Inferior parietal cortex (tissue), 1 donor: ENCODE measurements at regions not wholly inside any gene's neighbourhood (a gene's known extent, or its start where the extent isn't known, plus 50 kb on each side); places are given as distances from the start of the nearest gene placed in this dataset.
"Not testable (repeated sequence)": the region's sequence is repeated elsewhere in the genome, so short reads cannot be mapped to it uniquely, and the experiment has no call there.

Experiments
- DNase-seq: peaks from one replicate; pipeline ENCODE4 v3.0.0-alpha.2; 2016; ENCODE audit errors: extremely low spot score

GRCh38 chr7:152905949-152906348 is 146.4 kb downstream of the ACTR3B start:
- DNase-seq: no peak

GRCh38 chr7:152907042-152907761 is 147.7 kb downstream of the ACTR3B start:
- no peak for DNase-seq

- no peak for DNase-seq
These were observed 149.7 kb downstream of the ACTR3B start for GRCh38 chr7:152909280-152909679.

- DNase-seq: no peak
These were observed 150.4 kb downstream of the ACTR3B start for GRCh38 chr7:152909683-152910544.

GRCh38 chr7:152910545-152911225 is 151.1 kb downstream of the ACTR3B start:
- no peak for DNase-seq

GRCh38 chr7:152911226-152911560 is 151.6 kb downstream of the ACTR3B start:
- DNase-seq: no peak

- DNase-seq: no peak
These were observed 152.4 kb downstream of the ACTR3B start for GRCh38 chr7:152911922-152912321.

- DNase-seq: no peak
These were observed 153.0 kb downstream of the ACTR3B start for GRCh38 chr7:152912511-152912910.

GRCh38 chr7:152913492-152913891 is 153.9 kb downstream of the ACTR3B start:
- no peak for DNase-seq

- DNase-seq: no peak
These were observed 154.7 kb downstream of the ACTR3B start for GRCh38 chr7:152914014-152914844.

- not testable (repeated sequence) for DNase-seq
These were observed 155.2 kb downstream of the ACTR3B start for GRCh38 chr7:152914845-152915102.

GRCh38 chr7:152922318-152923081 is 162.9 kb downstream of the ACTR3B start:
- no peak for DNase-seq

GRCh38 chr7:152923711-152924110 is 164.2 kb downstream of the ACTR3B start:
- DNase-seq: no peak

- DNase-seq: peak; percentile 40
These were observed 164.7 kb downstream of the ACTR3B start for GRCh38 chr7:152924238-152924637.

- DNase-seq: peak; percentile 6
These were observed 165.4 kb downstream of the ACTR3B start for GRCh38 chr7:152924826-152925411.

GRCh38 chr7:152925412-152926147 is 166.0 kb downstream of the ACTR3B start:
- no peak for DNase-seq

GRCh38 chr7:152931633-152932032 is 172.1 kb downstream of the ACTR3B start:
- DNase-seq: no peak

GRCh38 chr7:152937282-152937681 is 177.7 kb downstream of the ACTR3B start:
- DNase-seq: no peak

- DNase-seq: not testable (repeated sequence)
These were observed 187.1 kb downstream of the ACTR3B start for GRCh38 chr7:152946616-152947015.

GRCh38 chr7:152947686-152948085 is 188.1 kb downstream of the ACTR3B start:
- DNase-seq: no peak
